NCI-H2029 treated with DMSO at 0.1 percent for 48 hours (cell line): ENCODE measurements at regions not wholly inside any gene's neighbourhood (a gene's known extent, or its start where the extent isn't known, plus 50 kb on each side); places are given as distances from the start of the nearest gene placed in this dataset.
A peak's percentile ranks its signal among the peaks of the same experiment; 100 is the strongest.
"Not testable (repeated sequence)": the region's sequence is repeated elsewhere in the genome, so short reads cannot be mapped to it uniquely, and the experiment has no call there.

Source experiments
- DNase-seq: peaks from one replicate; lab custom pipeline; 2025; lab: John Stamatoyannopoulos, UW

- DNase-seq = no peak
These were observed 180.6 kb upstream of the GRIA4 start for GRCh38 chr11:105429096-105429910.

- no peak for DNase-seq
These were observed 202.8 kb upstream of the GRIA4 start for GRCh38 chr11:105407101-105407500.

DNA sequence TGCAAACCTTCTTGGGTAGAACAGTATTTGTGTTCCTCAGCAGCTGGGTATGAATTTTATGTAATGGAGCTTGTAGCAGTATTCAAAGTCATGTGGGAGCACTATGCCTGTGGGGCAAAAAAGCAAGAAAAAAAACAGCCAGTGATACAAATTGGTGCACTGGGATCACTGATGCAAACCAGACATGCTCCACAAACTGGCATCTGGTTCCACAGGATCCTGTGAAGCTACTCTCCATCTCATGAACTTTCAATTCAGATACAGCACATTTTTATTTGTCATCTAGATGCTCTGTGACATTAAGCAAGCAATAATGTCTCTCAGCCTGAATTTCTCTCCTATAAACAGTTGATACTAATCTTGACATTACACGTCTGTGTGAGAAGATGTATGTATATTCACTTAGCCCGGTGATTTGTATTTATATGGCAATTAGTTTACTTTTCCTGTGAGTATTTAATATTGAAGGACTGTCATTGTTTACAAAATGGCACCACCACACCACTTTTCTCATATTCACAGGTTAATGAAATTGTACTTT is 208.5 kb upstream of the GRIA4 start:
- DNase-seq = no peak

DNA sequence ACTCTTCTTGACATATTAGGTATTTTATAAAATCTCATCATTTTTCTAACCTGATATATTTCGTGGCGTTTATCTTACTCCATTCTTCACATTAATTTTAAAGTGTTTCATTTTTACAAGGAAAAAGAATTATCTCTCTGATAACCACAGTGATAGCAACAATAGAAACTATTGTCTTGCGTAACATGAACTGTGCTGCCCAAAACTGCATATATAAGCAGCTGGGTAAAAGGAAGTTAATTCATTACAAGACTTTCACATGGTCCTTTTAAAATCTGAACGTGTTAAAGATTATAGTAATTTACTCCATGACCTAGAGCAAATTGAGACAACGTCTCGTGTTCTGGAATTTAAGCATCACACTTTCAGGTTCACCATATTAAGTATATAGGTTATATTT is 210.4 kb upstream of the GRIA4 start:
- no peak for DNase-seq

DNA sequence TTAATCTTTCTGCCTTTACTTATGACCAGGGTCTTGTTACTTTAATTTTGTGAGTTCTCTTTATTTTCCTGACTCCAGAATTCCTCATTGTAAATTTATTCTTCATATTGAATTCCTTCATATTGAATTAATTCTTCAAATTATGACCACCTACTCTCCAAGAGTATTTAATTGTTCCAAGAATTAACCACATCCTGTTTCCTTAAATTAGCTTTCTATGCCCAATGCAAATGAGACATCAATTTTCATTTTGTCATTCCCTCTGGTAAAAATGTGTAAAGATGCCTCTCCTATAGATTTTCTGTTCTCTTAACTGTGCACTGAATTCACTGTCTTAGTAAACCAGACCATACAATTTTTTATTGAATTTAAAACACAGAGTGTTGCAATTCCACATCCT is 211.2 kb upstream of the GRIA4 start:
- no peak for DNase-seq

DNA sequence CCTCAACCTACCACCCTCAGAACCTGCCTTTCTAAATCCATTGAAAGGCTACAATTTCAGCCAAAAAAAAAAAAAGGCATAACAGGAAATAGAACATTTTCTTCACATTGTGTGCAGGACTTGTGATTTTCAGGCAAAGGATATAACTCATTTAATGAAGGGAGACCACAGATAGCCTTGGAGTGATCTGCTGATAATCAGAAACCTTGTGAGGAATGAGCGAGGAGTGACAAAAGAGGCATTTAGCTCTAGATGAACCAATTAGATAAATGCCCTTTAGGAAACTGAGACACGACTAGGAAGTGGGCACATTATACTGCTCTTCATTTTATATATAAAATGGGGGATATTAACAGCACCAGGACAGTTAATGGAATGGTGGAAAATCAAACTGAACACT is 216.5 kb upstream of the GRIA4 start:
- DNase-seq = no peak

DNA sequence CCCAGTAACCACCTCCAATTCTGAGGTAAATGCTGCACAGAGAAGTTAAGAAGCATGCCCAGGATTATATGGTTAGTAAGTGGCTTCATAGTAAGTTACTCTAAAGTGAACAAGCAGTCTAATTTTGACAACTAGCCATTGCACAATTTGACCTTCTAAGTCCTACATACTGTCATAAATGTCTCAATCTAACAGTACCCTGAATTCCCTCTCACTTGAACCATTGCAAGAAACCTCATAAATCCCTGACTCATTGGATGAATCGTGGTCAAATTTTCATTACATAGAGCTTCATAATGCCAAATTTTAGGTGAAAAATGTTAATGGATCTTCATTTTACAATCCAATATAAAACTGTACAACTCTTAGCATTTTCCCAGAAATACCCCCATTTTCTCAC is 217.3 kb upstream of the GRIA4 start:
- no peak for DNase-seq

DNA sequence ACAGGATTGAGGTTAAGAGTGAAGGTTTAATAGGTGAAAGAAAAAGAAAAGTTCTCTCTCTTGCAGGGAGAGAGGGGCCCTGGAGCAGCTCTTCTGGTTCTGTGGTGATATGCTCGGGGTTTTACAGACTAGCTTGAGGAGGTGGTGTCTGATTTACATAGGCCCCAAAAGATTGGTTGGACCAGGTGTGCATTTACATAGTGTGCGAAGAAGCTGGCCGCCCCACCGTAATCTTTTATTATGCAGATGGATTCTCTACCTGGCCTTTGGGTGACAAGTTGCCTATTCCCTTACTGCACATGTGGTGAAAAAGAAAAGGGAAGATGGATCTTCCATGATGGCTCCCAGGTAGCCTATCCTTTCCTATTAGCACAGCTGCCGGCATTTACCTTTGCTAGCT is 219.9 kb upstream of the GRIA4 start:
- DNase-seq = no peak

DNA sequence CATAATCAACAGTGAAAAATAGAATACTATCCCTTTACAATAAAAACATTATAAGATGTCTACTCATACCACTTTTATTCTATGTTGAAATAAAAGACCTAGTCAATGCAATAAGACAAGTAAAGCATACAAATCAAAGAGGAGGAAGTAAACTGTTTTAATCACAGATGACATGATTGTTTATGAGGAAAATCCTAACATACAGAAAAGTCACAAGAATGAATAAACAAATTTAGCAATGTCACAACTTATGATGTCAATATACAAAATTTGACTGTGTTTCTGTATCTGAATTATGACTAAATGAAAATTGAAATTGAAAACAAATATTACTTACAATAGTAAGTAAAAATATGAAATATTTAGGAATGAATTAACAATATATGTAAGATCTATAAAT is 221.9 kb upstream of the GRIA4 start:
- DNase-seq = no peak

GRCh38 chr11:105381941-105382340 is 227.9 kb upstream of the GRIA4 start:
- no peak for DNase-seq

- DNase-seq = no peak
These were observed 232.0 kb upstream of the GRIA4 start for GRCh38 chr11:105377870-105378269.

DNA sequence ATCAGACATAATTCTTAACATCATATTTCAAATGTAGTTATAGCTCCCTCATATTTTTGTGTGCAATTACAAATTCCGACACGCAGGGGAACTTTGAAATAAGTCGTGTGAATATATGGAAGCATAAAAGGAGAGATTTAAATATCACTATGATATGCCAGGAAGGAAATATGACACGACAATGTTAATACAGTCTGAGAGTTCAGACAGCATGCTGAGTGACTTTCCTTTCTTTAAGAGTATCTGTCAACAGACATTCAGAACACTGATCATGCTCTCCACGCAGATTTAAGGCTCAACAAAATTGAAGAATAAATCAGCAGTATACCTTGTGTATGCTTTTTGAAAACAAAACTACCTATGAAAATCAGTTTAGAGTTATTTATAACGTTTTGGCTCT is 232.6 kb upstream of the CARD18 start:
- no peak for DNase-seq

DNA sequence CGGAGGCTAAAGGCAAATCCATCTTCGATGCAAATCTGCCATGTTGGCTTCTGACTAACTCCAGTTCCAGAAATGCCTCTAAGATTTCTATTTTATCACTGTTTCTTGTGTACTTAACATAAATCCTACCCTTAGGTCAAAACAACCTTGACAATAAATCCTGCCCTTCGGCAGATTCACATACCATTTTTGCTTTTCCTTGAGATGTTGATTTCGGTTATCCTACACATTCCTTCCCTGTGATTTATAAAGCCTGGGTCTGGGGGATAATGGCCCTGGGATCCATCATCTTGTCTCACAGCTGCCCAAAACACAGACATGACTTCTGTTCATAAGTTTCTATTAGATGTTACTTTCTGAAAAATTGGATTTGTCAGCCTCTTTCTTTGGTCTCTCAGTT is 231.7 kb upstream of the CARD18 start:
- DNase-seq = no peak

DNA sequence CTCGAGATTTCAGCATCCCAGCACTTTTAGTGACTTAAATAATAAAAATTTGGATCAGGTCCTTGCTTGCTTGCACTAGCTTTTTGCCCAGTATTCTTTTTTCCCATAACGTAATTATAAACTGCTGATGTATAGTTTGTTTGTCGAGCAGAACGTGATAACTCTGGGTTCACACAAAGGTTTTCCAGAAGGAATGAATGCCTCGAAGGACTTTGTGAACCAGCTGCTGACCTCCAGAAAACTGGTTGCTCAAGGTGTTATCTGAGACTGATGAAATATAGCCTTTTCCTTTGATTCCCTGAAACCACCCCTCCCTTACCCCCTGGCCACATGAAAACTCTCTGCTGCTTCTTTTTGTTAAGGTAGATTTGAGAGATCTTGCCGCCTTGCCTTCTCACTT is 229.1 kb upstream of the CARD18 start:
- no peak for DNase-seq

DNA sequence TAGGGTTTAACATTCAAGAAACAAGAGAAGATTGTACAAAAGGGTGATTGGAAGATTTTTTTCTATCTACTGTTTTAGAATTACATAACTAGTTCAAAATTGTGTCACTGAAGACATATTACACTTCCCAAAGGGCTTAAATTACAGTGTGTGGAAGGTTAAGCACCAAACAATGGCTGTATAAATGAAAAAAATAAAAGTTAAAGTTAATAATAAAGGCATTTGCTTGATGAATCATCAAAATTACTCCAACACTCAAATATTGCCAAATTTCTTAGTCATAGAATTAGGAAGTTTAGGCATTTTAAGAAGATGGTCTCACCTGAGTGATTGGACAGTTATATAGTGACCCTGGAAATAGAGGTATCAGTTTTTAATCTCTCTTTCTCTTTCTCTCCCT is 227.6 kb upstream of the CARD18 start:
- no peak for DNase-seq

- DNase-seq = no peak
These were observed 222.1 kb upstream of the CARD18 start for GRCh38 chr11:105361651-105362050.

DNA sequence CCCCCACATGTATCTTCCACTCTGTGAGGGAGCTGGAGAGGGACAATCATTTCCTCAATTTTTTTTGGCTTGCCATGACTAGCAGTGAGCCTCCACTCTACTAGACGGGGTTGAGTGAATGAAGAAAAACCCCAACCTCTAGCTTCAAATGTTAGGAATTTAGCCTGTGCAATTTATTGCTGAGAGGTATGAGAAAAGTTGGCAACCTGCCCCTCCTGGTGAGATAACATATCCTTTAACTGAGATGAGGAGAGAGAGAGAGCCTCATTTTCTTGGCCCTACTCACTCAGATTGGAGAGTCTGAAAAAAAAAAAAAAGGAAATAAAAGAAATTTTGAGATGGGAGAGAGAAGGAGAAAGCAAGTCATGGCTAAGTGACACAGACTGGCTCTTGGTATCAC is 218.2 kb upstream of the CARD18 start:
- DNase-seq = no peak

GRCh38 chr11:105357146-105357545 is 217.6 kb upstream of the CARD18 start:
- DNase-seq = no peak

- not testable (repeated sequence) for DNase-seq
These were observed 210.3 kb upstream of the CARD18 start for GRCh38 chr11:105349867-105350266.

DNA sequence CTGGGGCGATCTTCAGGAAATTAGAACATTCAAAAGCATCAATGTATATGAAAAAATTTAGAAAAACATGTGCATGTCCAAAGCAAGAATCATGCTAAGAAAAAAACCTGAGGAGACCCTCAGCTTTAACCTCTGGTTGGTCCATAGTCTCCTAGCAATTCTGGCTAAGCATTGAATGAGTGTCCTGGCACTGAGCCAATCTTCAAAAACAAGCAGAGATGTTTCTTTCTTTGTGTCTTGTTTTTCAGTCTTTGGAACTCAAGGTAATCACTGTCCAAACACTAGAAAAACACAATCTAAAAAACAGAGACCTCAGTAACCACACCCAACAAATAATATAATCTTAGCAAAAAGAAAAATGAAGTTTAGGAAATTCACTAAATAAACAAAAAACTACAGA is 205.4 kb upstream of the CARD18 start:
- DNase-seq = peak; percentile 2

- DNase-seq = no peak
These were observed 194.6 kb upstream of the CARD18 start for GRCh38 chr11:105334025-105334714.

DNA sequence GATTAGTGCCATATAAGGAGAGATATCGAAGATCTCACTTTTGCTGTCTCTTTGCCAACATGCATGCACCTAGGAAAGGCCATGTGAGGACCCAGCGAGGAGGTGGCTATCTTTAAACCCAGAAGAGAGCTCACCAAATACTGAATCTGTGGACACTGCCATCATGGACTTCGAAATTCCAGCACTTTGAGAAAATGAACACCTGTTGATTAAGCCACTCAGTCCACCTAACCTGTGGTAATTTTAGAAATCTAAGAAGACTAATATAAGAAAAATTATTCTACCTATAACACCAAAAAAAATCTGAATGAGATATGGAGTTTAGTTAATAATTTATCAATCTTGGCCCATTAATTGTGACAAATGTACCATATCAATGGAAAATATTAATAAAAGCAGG is 193.6 kb upstream of the CARD18 start:
- no peak for DNase-seq

DNA sequence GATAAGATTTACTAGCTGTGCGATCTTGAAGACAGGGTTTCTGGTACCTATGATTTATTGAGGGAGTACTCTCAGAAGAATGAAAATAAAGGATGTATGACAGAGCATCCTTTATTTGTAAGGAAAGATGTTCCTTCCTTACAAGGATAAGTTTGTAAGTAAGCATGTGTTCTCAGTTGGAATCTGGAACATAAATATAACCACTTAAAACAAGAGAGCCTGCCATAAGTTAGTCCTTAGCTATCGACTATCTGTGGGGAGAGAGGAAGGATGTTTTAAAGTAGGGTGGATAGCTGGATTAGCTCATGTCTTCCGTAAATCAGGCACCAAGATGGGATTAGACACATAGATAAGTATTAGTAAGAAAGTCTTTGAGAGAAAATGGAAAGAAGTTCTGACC is 192.6 kb upstream of the CARD18 start:
- no peak for DNase-seq

GRCh38 chr11:105328061-105328460 is 188.5 kb upstream of the CARD18 start:
- no peak for DNase-seq
